ENCODE measurements at regions not wholly inside any gene's neighbourhood (a gene's known extent, or its start where the extent isn't known, plus 50 kb on each side); places are given as distances from the start of the nearest gene placed in this dataset.

DNA sequence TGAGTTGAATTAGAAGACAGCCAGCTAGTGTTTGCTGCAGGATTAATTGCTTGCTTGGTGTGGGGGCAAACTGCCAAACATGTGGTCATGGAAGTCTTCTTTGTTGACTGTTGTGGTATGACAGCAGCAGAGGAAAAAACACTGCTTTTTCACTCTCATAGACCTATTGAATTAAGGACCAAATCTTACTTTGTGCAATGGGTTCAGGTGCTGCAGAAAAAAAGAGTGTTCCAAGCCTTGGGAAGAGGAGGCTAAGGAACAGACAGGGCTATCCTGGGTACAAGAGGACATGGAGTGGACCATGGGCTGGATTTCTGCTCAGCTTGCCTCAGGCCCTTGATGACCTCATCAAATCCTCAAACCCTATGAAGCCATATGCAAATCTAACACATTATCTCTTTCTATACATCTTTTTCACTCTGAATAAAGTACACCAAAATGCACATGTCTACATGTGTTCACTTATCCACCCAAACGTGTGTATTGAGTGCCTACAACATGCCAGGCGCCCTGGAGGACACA, 61.5 kb downstream of the SIPA1L2 start:
- intact Hi-C loops (cut with micrococcal nuclease; ENCODE audit: unreplicated experiment) = no loop called here
- Mint-ChIP-seq H3K36me3 (ENCODE audit: insufficient read depth, unreplicated experiment) (no peaks in the 10 kb centered on the region), H3K4me3 (ENCODE audit: unreplicated experiment) (no peak overlapping the region), H3K27ac (ENCODE audit: unreplicated experiment) (no peak overlapping the region), H3K9me3 (ENCODE audit: unreplicated experiment) (no peaks in the 10 kb centered on the region), H3K4me1 (ENCODE audit: low read depth, unreplicated experiment) (peaks cover 12% of the 10 kb centered on the region), H3K27me3 (ENCODE audit: insufficient read depth, unreplicated experiment) (no peaks in the 10 kb centered on the region)
- Histone ChIP-seq H3K36me3 (ENCODE audit: control insufficient read depth, insufficient read depth, low read length) (no peaks in the 10 kb centered on the region), H3K27me3 (replicated peaks; ENCODE audit: control insufficient read depth, insufficient read depth, low read length) (no peaks in the 10 kb centered on the region; the same call in 1 of the 2 replicates), H3K4me3 (ENCODE audit: low read depth, low read length) (no peak overlapping the region), H3K4me1 (peaks cover 5% of the 10 kb centered on the region; the same call in 1 of the 2 replicates), H3K9me3 (no peaks in the 10 kb centered on the region)
- ChIA-PET POLR2A (no interaction called here), CTCF (no interaction called here)
- no peak for TF ChIP-seq CTCF (IDR thresholded peaks at IDR 0.05; ENCODE audit: insufficient read depth in 1 of 2, low read depth in 1 of 2, low read length in 1 of 2, severe bottlenecking in 1 of 2, unreplicated experiment in 1 of 2)
- no TSS peak for BruUV-seq (replicated peaks)
- DNase-seq = no peak

- Histone ChIP-seq H3K4me1 (peaks cover 15% of the 10 kb centered on the region), H3K27me3 (replicated peaks; ENCODE audit: control insufficient read depth, insufficient read depth, low read length) (no peaks in the 10 kb centered on the region), H3K36me3 (ENCODE audit: control insufficient read depth, insufficient read depth, low read length) (no peaks in the 10 kb centered on the region), H3K9me3 (no peaks in the 10 kb centered on the region), H3K4me3 (ENCODE audit: low read depth, low read length) (no peak overlapping the region)
- no peak for DNase-seq
- Mint-ChIP-seq H3K27me3 (ENCODE audit: insufficient read depth, unreplicated experiment) (no peaks in the 10 kb centered on the region), H3K27ac (ENCODE audit: unreplicated experiment) (no peak overlapping the region), H3K9me3 (ENCODE audit: unreplicated experiment) (no peaks in the 10 kb centered on the region), H3K4me1 (ENCODE audit: low read depth, unreplicated experiment) (peaks cover 18% of the 10 kb centered on the region), H3K36me3 (ENCODE audit: insufficient read depth, unreplicated experiment) (no peaks in the 10 kb centered on the region), H3K4me3 (ENCODE audit: unreplicated experiment) (no peak overlapping the region)
- ChIA-PET POLR2A (no interaction called here), CTCF (no interaction called here)
- TF ChIP-seq CTCF (IDR thresholded peaks at IDR 0.05; ENCODE audit: insufficient read depth in 1 of 2, low read depth in 1 of 2, low read length in 1 of 2, severe bottlenecking in 1 of 2, unreplicated experiment in 1 of 2) = no peak
- intact Hi-C loops (cut with micrococcal nuclease; ENCODE audit: unreplicated experiment) = no loop called here
- no TSS peak for BruUV-seq (replicated peaks)
Observed at GRCh38 chr1:232566093-232566492, 63.8 kb downstream of the SIPA1L2 start.

GRCh38 chr1:232562855-232563510, 67.0 kb downstream of the SIPA1L2 start:
- no peak overlapping the region for H3K4me3 Mint-ChIP-seq (ENCODE audit: unreplicated experiment)
- TF ChIP-seq CTCF (IDR thresholded peaks at IDR 0.05; ENCODE audit: insufficient read depth in 1 of 2, low read depth in 1 of 2, low read length in 1 of 2, severe bottlenecking in 1 of 2, unreplicated experiment in 1 of 2) = no peak
- H3K4me3 ChIP-seq (ENCODE audit: low read depth, low read length) = no peak overlapping the region
- peaks cover 27% of the 10 kb centered on the region for H3K4me1 ChIP-seq
- intact Hi-C loops (cut with micrococcal nuclease; ENCODE audit: unreplicated experiment) = no loop called here
- no peaks in the 10 kb centered on the region for H3K9me3 Mint-ChIP-seq (ENCODE audit: unreplicated experiment)
- ChIA-PET POLR2A (no interaction called here), CTCF (no interaction called here)
- H3K36me3 ChIP-seq (ENCODE audit: control insufficient read depth, insufficient read depth, low read length) = no peaks in the 10 kb centered on the region
- no peak overlapping the region for H3K27ac Mint-ChIP-seq (ENCODE audit: unreplicated experiment)
- DNase-seq = no peak
- BruUV-seq (replicated peaks) = no TSS peak
- H3K4me1 Mint-ChIP-seq (ENCODE audit: low read depth, unreplicated experiment) = peaks cover 18% of the 10 kb centered on the region
- no peaks in the 10 kb centered on the region for H3K36me3 Mint-ChIP-seq (ENCODE audit: insufficient read depth, unreplicated experiment)
- no peaks in the 10 kb centered on the region for H3K9me3 ChIP-seq
- H3K27me3 ChIP-seq (replicated peaks; ENCODE audit: control insufficient read depth, insufficient read depth, low read length) = no peaks in the 10 kb centered on the region
- H3K27me3 Mint-ChIP-seq (ENCODE audit: insufficient read depth, unreplicated experiment) = no peaks in the 10 kb centered on the region
